ENCODE measurements at regions not wholly inside any gene's neighbourhood (a gene's known extent, or its start where the extent isn't known, plus 50 kb on each side); places are given as distances from the start of the nearest gene placed in this dataset.
"Not testable (repeated sequence)": the region's sequence is repeated elsewhere in the genome, so short reads cannot be mapped to it uniquely, and the experiment has no call there.

- no peak for DNase-seq
Observed at GRCh38 chr2:117257362-117257761, 557.1 kb upstream of the DDX18 start.

GRCh38 chr2:117269574-117269973 is 544.9 kb upstream of the DDX18 start:
- DNase-seq, result no peak

DNA sequence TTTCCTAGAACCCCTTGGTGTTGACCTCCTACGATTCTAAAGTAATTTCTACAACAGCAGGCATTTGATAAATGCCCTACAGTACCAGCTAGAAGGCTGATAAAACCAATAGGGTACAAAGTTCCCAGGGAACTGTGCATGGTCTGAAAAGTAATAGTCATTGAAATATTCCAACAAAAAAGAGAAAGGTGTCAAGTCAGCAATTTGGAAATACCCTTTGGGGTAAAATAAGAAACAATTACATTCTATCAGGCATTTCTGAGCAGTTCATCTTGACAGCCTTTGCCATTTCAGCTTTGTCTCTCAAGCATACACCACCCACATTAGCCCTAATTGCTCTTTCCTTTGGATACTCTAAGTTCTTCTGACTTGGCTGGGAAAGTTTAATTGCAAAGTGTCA is 542.9 kb upstream of the DDX18 start:
- DNase-seq, result no peak

- DNase-seq, result no peak
Observed at GRCh38 chr2:117273009-117273671, 541.4 kb upstream of the DDX18 start.

- DNase-seq, result no peak
Observed at GRCh38 chr2:117293012-117293411, 521.5 kb upstream of the DDX18 start.

DNA sequence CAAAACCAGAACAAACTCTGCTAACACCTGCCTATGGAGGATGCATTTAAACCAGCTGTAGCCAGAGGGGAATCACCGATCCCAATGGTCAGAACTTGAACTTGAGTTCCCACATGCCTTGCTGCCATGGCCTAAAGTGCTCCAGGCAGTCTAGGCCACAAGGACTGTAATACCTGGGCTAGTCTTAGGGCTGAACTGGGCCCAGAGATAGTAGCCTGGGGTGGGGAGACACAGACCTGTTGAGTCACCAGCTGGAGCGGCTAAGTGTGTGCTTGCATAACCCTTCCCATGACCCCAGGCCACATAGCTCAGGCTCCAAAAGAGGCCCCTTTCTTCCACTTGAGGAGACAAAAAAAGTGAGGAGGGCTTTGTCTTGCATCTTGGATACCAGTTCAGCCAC is 515.0 kb upstream of the DDX18 start:
- DNase-seq, result no peak

DNA sequence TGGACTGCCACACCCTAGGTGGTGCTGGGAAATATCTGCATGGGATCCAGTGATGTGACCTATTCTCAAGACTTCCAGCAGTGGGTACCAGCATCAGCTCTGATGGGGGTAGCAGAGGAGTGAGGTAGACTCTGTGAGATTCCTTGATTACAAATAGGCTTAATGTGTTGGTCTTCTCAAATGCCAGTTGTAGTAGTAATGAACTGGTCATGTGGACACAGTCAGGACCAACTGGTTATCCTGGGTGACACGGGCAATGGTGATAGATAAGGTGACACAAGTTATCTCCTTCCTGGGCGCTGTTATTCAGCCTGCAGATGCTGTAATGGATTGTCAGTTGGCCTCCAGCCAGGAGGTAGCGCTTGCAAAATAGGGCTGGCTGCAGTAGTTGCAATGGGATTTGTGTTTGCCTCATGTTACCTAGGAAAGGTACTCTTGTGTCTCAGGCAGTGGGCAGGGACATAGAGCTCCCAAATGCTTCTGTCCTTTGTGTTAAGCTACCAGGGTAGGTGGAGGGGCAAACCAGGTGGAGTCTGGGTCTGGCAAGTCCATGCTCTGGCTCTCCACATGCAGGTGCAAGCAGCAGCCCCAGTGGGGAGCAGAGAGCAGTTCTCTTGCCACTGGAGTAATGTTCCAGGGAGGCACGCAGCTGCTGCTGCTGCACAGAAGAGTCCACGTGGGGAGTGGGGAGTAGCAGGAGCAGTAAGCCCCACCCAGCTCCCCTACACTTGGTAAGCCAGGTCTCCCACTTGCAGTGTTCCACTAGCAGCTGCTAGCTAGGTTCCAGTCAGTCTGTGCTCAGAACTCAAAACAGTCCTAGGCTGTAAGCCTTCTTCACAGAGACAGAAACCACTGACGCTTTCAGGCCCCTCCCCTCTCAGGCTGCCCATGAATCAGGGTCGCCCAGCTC is 505.4 kb upstream of the DDX18 start:
- DNase-seq, result no peak

DNA sequence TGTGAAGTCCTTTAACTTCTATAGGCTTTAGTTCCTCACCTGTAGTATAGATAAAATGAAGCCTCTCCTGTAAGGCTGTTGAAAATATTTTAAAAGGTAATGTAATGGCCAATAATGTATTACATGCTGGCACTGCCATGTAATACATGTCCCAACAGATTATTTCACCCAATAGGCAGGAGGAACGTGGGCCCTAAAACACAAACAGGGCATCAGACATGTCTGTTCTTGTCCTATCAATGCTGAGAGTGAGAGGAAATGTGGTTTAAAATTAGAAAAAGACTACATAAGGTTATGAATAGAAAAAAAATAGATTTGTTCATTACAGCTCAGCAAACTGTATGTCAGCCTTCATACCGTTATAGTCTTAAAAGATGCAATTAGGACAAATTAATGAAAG is 492.7 kb upstream of the DDX18 start:
- DNase-seq, result no peak

- DNase-seq, result no peak
Observed at GRCh38 chr2:117323331-117323730, 491.2 kb upstream of the DDX18 start.

GRCh38 chr2:117330641-117331040 is 483.9 kb upstream of the DDX18 start:
- DNase-seq, result no peak

DNA sequence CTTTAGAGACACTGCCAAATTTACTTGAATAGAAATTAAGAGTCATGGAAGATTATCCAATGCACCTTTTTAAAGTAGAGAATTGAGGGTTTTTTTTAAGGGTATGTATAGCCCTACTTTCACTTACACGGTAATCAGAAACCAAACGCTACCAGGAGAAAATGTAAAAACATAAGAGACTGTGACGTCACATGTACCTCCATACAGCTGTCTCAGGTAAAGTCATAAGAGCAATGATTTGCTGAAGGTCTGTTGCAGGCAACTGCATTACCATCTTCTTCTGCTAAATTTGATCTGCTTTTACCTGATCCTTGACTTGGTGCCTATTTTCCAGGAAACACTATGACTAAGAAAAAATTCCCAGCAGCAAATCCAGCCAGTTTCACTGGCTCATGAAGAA is 478.5 kb upstream of the DDX18 start:
- DNase-seq, result no peak

GRCh38 chr2:117336496-117336895 is 478.0 kb upstream of the DDX18 start:
- DNase-seq, result no peak

DNA sequence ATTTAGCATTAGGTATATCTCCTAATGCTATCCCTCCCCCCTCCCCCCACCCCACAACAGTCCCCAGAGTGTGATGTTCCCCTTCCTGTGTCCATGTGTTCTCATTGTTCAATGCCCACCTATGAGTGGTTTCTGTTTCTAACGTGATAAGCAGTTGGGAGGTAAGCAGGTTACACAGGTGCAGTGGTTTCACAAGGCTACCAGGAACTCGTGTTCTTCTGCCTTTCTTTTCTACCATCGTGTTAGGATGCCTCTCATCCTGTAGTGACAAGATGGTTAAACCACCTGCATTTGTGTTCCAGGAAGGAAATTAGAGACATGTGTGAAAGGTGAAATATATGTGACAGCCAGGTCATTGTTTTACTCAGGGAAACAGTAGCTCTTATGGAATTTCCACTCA is 476.5 kb upstream of the DDX18 start:
- not testable (repeated sequence) for DNase-seq

DNA sequence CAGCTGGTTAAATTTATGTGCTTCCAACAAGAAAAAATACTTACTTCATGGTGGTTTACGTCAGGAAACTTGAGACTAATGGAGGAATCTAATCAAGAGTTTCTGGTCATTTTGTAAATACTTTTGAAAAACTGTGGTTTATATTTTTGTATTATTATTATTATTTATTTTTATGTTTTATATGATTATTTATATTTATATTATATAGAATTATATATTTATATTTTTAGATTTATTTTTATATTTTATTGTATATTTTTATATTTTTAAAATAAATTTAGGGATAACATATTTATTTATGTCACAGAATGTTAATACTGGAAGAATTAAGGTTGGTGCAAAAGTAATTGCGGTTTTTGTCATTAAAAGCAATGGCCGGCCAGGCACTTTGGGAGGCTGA is 474.5 kb upstream of the DDX18 start:
- no peak for DNase-seq

- DNase-seq, result no peak
Observed at GRCh38 chr2:117341690-117342089, 472.8 kb upstream of the DDX18 start.

DNA sequence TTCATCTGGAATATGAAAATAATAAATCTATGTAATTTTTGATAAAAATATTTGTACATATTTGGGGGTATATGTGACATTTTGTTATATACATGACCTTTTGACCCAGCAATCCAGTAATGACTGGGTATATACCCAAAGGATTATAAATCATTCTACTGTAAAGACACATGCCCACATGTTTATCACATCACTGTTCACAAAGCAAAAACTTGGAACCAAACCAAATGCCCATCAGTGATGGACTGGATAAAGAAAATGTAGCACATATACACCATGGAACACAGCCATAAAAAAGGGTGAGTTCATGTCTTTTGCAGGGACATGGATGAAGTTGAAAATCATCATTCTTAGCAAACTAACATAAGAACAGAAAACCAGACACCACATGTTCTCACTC is 472.1 kb upstream of the DDX18 start:
- no peak for DNase-seq

DNA sequence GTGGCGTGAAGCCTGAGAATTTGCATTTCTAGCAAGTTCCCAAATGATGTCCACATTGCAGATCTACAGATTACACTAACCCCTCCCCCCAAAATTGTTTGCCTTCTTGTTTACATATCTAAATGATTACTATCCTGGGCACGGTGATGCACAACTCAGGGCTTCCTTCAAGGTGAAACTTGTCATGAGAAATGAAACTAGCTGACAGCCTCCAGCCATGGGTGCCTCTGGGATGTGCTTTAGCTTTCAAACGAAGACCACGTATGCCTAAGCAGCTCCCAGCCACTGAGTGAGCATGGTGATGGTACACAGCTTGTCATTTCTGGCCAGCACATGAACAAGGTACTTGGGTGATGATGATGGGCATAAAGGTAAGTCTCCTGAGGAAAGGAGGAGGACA is 464.8 kb upstream of the DDX18 start:
- no peak for DNase-seq

DNA sequence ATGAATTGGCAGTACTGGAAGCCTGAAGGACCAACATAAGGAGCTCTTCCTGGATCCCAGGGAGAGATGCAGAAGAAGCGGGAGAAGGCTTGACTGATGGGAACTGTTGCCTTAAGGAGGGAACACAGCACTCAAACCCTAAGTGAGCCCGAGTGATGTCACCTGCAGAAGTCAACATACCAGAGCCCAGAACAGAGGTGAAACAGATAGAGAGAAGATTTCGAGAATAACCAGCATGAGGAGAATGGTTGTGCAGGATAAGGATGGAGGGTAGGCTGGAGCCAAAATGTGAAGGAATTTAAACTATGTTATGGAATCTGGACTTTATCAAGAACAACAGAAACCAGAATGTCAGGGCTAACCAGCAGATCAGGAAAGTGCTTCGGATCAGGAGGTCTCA is 463.1 kb upstream of the DDX18 start:
- no peak for DNase-seq

DNA sequence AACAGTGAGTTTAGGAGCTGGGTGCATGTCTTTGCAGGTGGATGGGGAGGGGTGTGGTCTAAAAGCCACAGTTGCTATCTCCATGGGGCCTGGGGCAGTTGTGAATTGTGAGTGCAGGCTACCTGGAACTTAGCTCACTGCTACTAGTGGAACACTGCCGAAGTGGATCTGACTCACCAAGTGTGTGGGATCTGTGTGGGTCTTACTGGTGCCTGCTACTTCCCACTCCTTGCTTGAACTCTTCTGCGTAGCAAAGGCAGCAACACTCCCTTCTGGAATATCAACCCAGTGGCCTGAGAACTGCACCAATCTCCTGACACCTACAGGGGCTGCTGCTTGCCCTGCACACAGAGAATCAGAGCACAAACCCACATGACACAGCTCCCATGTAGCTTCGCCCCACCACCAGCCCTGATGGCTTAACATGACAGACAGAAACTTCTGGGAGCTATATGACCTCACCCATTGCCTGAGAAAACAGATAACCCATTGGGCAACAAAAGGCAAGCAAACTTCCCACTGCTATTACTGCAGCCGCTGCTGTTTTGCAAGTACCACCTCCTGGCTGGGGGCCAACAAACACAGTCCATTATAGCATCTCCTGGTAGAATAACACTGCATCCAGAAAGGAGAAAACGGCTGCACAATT is 455.1 kb upstream of the DDX18 start:
- DNase-seq, result no peak

GRCh38 chr2:117360586-117360985 is 453.9 kb upstream of the DDX18 start:
- no peak for DNase-seq

GRCh38 chr2:117378653-117379052 is 435.8 kb upstream of the DDX18 start:
- no peak for DNase-seq

DNA sequence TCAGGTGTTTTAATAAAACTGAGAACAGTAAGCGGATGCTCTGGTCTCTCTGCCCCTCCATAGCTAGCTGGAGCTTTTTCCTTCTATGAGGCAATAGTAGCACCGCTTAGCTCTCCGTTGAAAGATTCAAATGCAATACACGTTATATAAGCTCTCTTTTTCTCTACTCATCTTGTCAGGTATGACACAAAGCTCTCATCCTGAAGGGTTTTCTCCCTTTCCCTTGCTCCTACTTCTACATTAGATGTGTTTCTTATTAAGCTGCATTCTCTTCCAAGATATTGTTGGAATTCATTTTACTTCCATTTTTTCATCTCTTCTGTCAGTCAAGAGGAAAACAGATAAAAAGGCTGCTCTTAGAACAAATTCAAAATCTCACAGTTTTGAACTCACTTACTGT is 434.6 kb upstream of the DDX18 start:
- no peak for DNase-seq

GRCh38 chr2:117383997-117384396 is 430.5 kb upstream of the DDX18 start:
- not testable (repeated sequence) for DNase-seq

GRCh38 chr2:117396161-117396560 is 418.3 kb upstream of the DDX18 start:
- no peak for DNase-seq
